Naive thymus-derived CD4-positive, alpha-beta T cell (primary cell): ENCODE measurements at regions not wholly inside any gene's neighbourhood (a gene's known extent, or its start where the extent isn't known, plus 50 kb on each side); places are given as distances from the start of the nearest gene placed in this dataset.

Source experiments
- ATAC-seq: fragments of 150-1000 bp; cut with Tn5 transposase; 2 replicates; pipeline ENCODE4 v1.10.0; 2021; ENCODE audit warnings: mild to moderate bottlenecking, moderate library complexity
- CTCF ChIA-PET: fragments of 350-600 bp; sonication (Branson Sonifier 250); formaldehyde crosslinking; loops from one replicate; lab custom pipeline; 2021; ENCODE audit warnings: antibody characterized with exemption; lab: Charles Lee
- POLR2A ChIA-PET: fragments of 350-600 bp; sonication (Branson Sonifier 250); formaldehyde crosslinking; loops from one replicate; lab custom pipeline; 2021; ENCODE audit warnings: antibody characterized with exemption, inconsistent platforms; lab: Charles Lee
- DNase-seq, 9 donors: peaks; one replicate each; pipeline versions ENCODE4 v3.0.0 to v3.0.0-alpha.2; 2020 to 2022; ENCODE audit warnings: mixed read lengths in 1 of 9
- H3K27ac ChIP-seq: one replicate; pipeline ENCODE4 v1.7.0; 2013; ENCODE audit warnings: mild to moderate bottlenecking, low read depth, low read length, moderate library complexity
- H3K27me3 ChIP-seq, 2 donors: one replicate each; pipeline ENCODE4 v1.7.0; 2013; ENCODE audit warnings: low read length in 2 of 2, mild to moderate bottlenecking in 2 of 2, moderate library complexity in 2 of 2; ENCODE audit not compliant: control insufficient read depth in 2 of 2, insufficient read depth in 2 of 2
- H3K36me3 ChIP-seq, 3 experiments: 1 replicate in 2 of 3; 2 replicates in 1 of 3; pipeline ENCODE4 v1.7.0; 2013; ENCODE audit warnings: low read length in 3 of 3, mild to moderate bottlenecking in 3 of 3, moderate library complexity in 1 of 3; ENCODE audit not compliant: insufficient read depth in 3 of 3, control insufficient read depth in 2 of 3
- H3K4me1 ChIP-seq, 2 donors: one replicate each; pipeline ENCODE4 v1.7.0; 2013; ENCODE audit warnings: low read length in 2 of 2, mild to moderate bottlenecking in 2 of 2, moderate library complexity in 1 of 2; ENCODE audit not compliant: control insufficient read depth in 2 of 2, insufficient read depth in 2 of 2
- H3K4me3 ChIP-seq: 2 replicates; pipeline ENCODE4 v1.7.0; 2013; ENCODE audit warnings: mild to moderate bottlenecking, low read length
- H3K9me3 ChIP-seq, 3 experiments: 1 replicate in 2 of 3; 2 replicates in 1 of 3; pipeline ENCODE4 v1.7.0; 2013; ENCODE audit warnings: low read length in 3 of 3; ENCODE audit not compliant: control insufficient read depth in 2 of 3
- H3K27ac Mint-ChIP-seq, 9 donors: one replicate each; pipeline ENCODE4 v1.8.0; 2020 to 2022; ENCODE audit warnings: mixed read lengths in 9 of 9, mild to moderate bottlenecking in 8 of 9, moderate library complexity in 5 of 9, inconsistent platforms in 2 of 9
- H3K27me3 Mint-ChIP-seq, 5 donors: one replicate each; pipeline ENCODE4 v1.8.0; 2021 to 2022; ENCODE audit warnings: mixed read lengths in 5 of 5, mild to moderate bottlenecking in 1 of 5
- H3K36me3 Mint-ChIP-seq, 5 donors: one replicate each; pipeline ENCODE4 v1.8.0; 2020 to 2022; ENCODE audit warnings: mixed read lengths in 5 of 5, mild to moderate bottlenecking in 3 of 5, inconsistent platforms in 1 of 5
- H3K4me1 Mint-ChIP-seq, 7 donors: one replicate each; pipeline ENCODE4 v1.8.0; 2020 to 2022; ENCODE audit warnings: mixed read lengths in 7 of 7, mild to moderate bottlenecking in 3 of 7, inconsistent platforms in 1 of 7
- H3K4me3 Mint-ChIP-seq, 10 donors: one replicate each; pipeline ENCODE4 v1.8.0; 2020 to 2022; ENCODE audit warnings: mild to moderate bottlenecking in 10 of 10, mixed read lengths in 10 of 10, moderate library complexity in 6 of 10, inconsistent platforms in 2 of 10
- H3K9me3 Mint-ChIP-seq, 11 donors: one replicate each; pipeline ENCODE4 v1.8.0; 2020 to 2022; ENCODE audit warnings: mixed read lengths in 11 of 11, mild to moderate bottlenecking in 4 of 11, inconsistent platforms in 1 of 11, moderate library complexity in 1 of 11
- intact Hi-C, 2 donors: fragments of 100-400 bp; cut with micrococcal nuclease; formaldehyde crosslinking; loops; one replicate each; pipeline ENCODE4 v1.15.1; 2023

DNA sequence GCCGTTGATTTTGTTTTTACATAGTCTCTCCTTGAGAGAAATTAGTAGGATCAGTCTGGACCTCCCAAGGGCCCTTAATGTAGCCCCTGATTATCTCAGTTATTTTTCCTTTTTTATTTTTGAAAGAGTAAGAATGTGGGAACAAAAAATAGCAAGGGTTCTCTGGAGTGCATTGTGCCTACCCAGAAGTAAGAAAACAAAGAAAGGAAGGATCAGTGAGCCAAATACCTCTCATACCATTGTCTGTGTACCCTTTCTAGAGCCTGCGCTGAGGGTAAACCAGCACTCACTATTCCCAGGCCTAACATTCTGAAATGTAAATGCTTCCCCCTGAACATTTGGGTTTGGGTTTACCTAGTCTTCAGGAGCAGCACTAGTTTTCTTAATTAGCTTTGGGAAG is 213.0 kb upstream of the TARS1 start:
- no peak overlapping the region for H3K4me3 Mint-ChIP-seq
- DNase-seq, result no peak
- CTCF ChIA-PET, result no interaction called here
- H3K4me1 ChIP-seq, result no peaks in the 10 kb centered on the region
- H3K27me3 Mint-ChIP-seq, result peaks cover 0 to 5% (median 2%) of the 10 kb centered on the region in 5 donors
- H3K27ac ChIP-seq, result no peak overlapping the region
- no peaks in the 10 kb centered on the region for H3K36me3 ChIP-seq
- no peaks in the 10 kb centered on the region for H3K9me3 ChIP-seq
- no peaks in the 10 kb centered on the region for H3K27me3 ChIP-seq
- H3K36me3 Mint-ChIP-seq, result no peaks in the 10 kb centered on the region
- no peak for ATAC-seq
- peaks cover 0 to 11% (median 2%) of the 10 kb centered on the region in 11 donors for H3K9me3 Mint-ChIP-seq
- no peaks in the 10 kb centered on the region for H3K4me1 Mint-ChIP-seq
- H3K27ac Mint-ChIP-seq, result no peak overlapping the region
- POLR2A ChIA-PET, result no interaction called here
- intact Hi-C loops, result no loop called here
- no peak overlapping the region for H3K4me3 ChIP-seq

DNA sequence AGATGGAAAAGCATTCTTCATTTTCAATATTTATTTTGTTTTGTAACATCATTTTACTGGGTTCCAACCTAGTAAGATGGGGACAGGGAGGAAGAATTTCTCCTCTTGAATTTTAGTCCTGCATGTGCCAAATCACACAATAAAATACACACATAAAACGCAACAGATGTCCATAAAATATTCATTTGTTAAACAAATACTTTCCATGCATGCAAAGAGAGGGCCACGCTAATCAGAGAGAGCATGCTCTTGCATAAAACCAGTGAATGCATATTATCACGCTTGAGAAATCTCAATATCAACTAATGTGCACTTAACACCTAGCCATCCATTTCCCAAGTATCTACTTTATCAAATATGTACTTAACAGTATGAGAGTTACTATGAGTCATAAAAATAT is 212.6 kb upstream of the TARS1 start:
- Histone ChIP-seq H3K4me3 (no peak overlapping the region), H3K9me3 (no peaks in the 10 kb centered on the region), H3K36me3 (no peaks in the 10 kb centered on the region), H3K27ac (no peak overlapping the region), H3K4me1 (no peaks in the 10 kb centered on the region), H3K27me3 (no peaks in the 10 kb centered on the region)
- Mint-ChIP-seq H3K36me3 (no peaks in the 10 kb centered on the region), H3K27me3 (peaks cover 0 to 5% (median 2%) of the 10 kb centered on the region in 5 donors), H3K27ac (no peak overlapping the region), H3K4me3 (no peak overlapping the region), H3K9me3 (peaks cover 0 to 11% (median 2%) of the 10 kb centered on the region in 11 donors), H3K4me1 (no peaks in the 10 kb centered on the region)
- ChIA-PET CTCF (no interaction called here), POLR2A (no interaction called here)
- ATAC-seq (no peak), DNase-seq (no peak)
- intact Hi-C loops, result no loop called here

DNA sequence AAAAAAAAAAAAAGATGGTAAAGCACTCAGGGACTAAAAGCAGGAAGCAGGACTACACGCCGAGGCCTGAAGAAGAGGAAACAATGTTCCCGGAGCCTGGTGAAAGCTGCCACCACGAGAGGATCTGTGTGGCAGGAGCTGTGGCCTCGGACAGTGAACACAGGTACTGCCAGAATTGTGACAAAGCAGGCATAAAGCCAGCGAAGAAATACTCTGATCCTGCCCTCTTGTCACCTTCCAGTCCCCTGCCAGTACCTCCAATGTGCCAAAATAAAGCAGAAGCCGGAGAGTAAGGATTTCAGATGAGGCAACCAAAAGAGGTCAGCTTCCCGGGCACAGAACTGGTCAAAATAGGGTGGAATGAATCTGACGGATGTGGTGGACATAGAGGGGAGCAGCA is 211.5 kb upstream of the TARS1 start:
- Histone ChIP-seq H3K9me3 (no peaks in the 10 kb centered on the region), H3K4me1 (no peaks in the 10 kb centered on the region), H3K27ac (no peak overlapping the region), H3K4me3 (no peak overlapping the region), H3K36me3 (no peaks in the 10 kb centered on the region), H3K27me3 (no peaks in the 10 kb centered on the region)
- POLR2A ChIA-PET, result no interaction called here
- CTCF ChIA-PET, result no interaction called here
- H3K4me3 Mint-ChIP-seq, result no peak overlapping the region
- ATAC-seq, result no peak
- DNase-seq, result no peak
- no peaks in the 10 kb centered on the region for H3K4me1 Mint-ChIP-seq
- no peak overlapping the region for H3K27ac Mint-ChIP-seq
- H3K9me3 Mint-ChIP-seq, result peaks cover 0 to 11% (median 2%) of the 10 kb centered on the region in 11 donors
- no peaks in the 10 kb centered on the region for H3K36me3 Mint-ChIP-seq
- H3K27me3 Mint-ChIP-seq, result peaks cover 0 to 5% (median 2%) of the 10 kb centered on the region in 5 donors
- intact Hi-C loops, result no loop called here

DNA sequence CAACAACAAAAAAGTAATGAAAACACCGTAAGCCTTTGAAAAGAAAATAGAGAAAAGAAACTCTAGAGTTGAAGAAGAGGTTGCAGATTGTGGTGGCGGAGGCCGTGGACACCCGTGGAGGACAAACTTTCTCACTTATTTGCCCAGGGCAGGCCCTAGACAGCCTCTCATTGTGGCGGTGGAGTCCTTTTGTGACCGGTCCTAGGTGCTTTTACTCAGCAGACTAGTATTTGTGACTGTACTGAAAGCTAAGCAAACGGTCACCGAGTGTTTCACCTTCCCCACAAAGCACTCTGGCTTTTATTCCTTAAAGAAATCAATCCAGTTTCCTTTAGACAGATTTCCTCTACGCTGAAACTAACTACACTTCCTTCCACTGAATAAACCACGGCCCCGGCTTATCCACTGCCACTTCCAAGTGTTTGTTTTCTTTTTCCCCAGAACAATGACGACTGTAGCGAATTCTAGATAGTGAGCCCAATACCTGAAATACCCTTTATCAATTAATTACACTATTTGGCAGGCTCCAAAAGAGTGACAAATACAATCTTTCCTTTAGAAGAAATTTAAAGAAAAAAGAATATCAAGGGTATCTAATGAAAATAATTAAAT is 210.2 kb upstream of the TARS1 start:
- no peak for DNase-seq
- Mint-ChIP-seq H3K9me3 (peaks cover 0 to 9% (median 2%) of the 10 kb centered on the region in 11 donors), H3K4me1 (peaks cover 0 to 6% (median 0%) of the 10 kb centered on the region in 7 donors), H3K27ac (no peak overlapping the region), H3K4me3 (no peak overlapping the region), H3K36me3 (no peaks in the 10 kb centered on the region), H3K27me3 (peaks cover 0 to 5% (median 2%) of the 10 kb centered on the region in 5 donors)
- intact Hi-C loops, result loop anchor here in 1 of 2 donors (10.0 kb wide), 1 partner anchor 214 kb away; the partner anchor contains the start of gene TARS1
- ChIA-PET POLR2A (no interaction called here), CTCF (no interaction called here)
- Histone ChIP-seq H3K4me3 (no peak overlapping the region), H3K27ac (no peak overlapping the region), H3K9me3 (no peaks in the 10 kb centered on the region), H3K4me1 (no peaks in the 10 kb centered on the region), H3K36me3 (no peaks in the 10 kb centered on the region), H3K27me3 (no peaks in the 10 kb centered on the region)
- no peak for ATAC-seq

DNA sequence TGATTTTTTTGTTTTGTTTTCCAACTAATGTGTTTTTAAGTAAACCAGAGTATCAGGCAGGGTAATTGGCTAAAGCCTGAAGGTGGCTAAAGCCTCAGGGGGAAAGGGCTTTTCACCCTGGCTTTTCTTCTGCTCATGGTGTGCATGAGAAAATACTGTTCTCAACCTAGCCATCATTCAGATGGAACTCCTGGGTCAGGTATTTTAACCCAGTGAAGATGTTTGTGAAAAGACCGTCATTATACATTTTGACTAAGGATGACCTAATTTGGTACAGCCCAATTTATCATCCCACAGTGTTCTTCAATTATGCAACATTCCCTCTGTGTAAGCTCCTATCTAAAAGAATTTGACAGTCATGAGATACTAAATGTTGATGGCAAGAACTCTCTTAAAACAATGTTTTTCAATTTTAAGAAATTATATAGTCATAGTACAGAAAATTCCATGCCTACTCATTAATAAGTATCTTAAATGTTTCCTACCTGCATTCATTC is 209.5 kb upstream of the TARS1 start:
- DNase-seq, result no peak
- H3K9me3 Mint-ChIP-seq, result peaks cover 0 to 5% (median under 1%) of the 10 kb centered on the region in 11 donors

DNA sequence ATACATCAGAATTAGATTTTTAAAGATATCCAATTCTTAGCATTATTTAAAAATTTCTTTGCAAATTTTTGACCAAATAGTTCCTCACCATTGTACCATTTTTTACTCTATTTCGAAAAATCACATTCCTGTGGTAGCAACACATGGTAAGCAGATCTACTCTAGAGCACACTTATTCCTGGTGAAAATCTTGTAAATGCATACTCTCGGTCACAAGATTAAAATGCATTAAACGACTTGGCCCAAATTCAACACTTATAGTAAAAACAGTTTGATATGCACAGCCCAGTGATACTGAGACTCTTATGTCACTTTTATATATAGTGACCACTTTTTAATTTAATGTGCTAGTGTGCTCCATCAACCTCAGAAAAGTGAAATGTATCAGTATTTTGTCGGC is 208.8 kb upstream of the TARS1 start:
- no peak overlapping the region for H3K27ac Mint-ChIP-seq
- ATAC-seq (no peak), DNase-seq (no peak)
- H3K9me3 Mint-ChIP-seq, result peaks cover 0 to 5% (median 0%) of the 10 kb centered on the region in 11 donors
- intact Hi-C loops, result loop anchor here in 1 of 2 donors (10.0 kb wide), 1 partner anchor 213 kb away; the partner anchor contains the start of gene TARS1
- no peaks in the 10 kb centered on the region for H3K36me3 ChIP-seq
- H3K9me3 ChIP-seq, result no peaks in the 10 kb centered on the region
- no peak overlapping the region for H3K27ac ChIP-seq
- ChIA-PET CTCF (no interaction called here), POLR2A (no interaction called here)
- H3K27me3 ChIP-seq, result no peaks in the 10 kb centered on the region
- H3K27me3 Mint-ChIP-seq, result peaks cover 0 to 5% (median 2%) of the 10 kb centered on the region in 5 donors
- no peak overlapping the region for H3K4me3 ChIP-seq
- H3K4me1 Mint-ChIP-seq, result peaks cover 0 to 17% (median 5%) of the 10 kb centered on the region in 7 donors
- H3K36me3 Mint-ChIP-seq, result no peaks in the 10 kb centered on the region
- no peaks in the 10 kb centered on the region for H3K4me1 ChIP-seq
- no peak overlapping the region for H3K4me3 Mint-ChIP-seq

More for the DNA sequence above, 209.5 kb upstream of the TARS1 start:
- H3K27me3 ChIP-seq, result no peaks in the 10 kb centered on the region
- CTCF ChIA-PET, result no interaction called here
- intact Hi-C loops, result loop anchor here in 1 of 2 donors (10.0 kb wide), 1 partner anchor 214 kb away; the partner anchor contains the start of gene TARS1
- peaks cover 0 to 5% (median 2%) of the 10 kb centered on the region in 5 donors for H3K27me3 Mint-ChIP-seq
- no peaks in the 10 kb centered on the region for H3K36me3 ChIP-seq
- H3K9me3 ChIP-seq, result no peaks in the 10 kb centered on the region
- H3K36me3 Mint-ChIP-seq, result no peaks in the 10 kb centered on the region
- H3K4me3 Mint-ChIP-seq, result no peak overlapping the region
- POLR2A ChIA-PET, result no interaction called here
- peaks cover 0 to 12% (median 5%) of the 10 kb centered on the region in 7 donors for H3K4me1 Mint-ChIP-seq
- no peak overlapping the region for H3K4me3 ChIP-seq
- H3K4me1 ChIP-seq, result no peaks in the 10 kb centered on the region
- ATAC-seq, result no peak
- no peak overlapping the region for H3K27ac ChIP-seq
- H3K27ac Mint-ChIP-seq, result no peak overlapping the region
